K562 (cell line): ENCODE measurements at regions not wholly inside any gene's neighbourhood (a gene's known extent, or its start where the extent isn't known, plus 50 kb on each side); places are given as distances from the start of the nearest gene placed in this dataset.

Experiments used
- ATAC-seq: fragments of 200-7000 bp; cut with Tn5 transposase; 3 replicates; pipeline ENCODE4 v1.9.1; 2020; ENCODE audit warnings: moderate library complexity
- BruUV-seq: library from RNA; stranded (reverse); fragments of 400-500 nt; replicated peaks from 2 replicates; lab custom pipeline; 2021; lab: Mats Ljungman, UMichigan
- CTCF ChIA-PET: fragments of 300-600 bp; formaldehyde crosslinking; extraction: SDS; loops from one replicate; lab custom pipeline; 2021; ENCODE audit warnings: low intra/inter-chr PET ratio; lab: Yijun Ruan, JAX
- POLR2A ChIA-PET: fragments of 300-600, 350-650 bp; sonication (Branson Sonifier 250); formaldehyde crosslinking; extraction: SDS; loops from one replicate; lab custom pipeline; 2021; ENCODE audit warnings: antibody characterized with exemption, inconsistent platforms; lab: Yijun Ruan, JAX
- DNase-seq, 4 experiments: peaks; one replicate each; pipeline versions ENCODE4 v3.0.0 to v3.0.0-alpha.2; 2011 to 2018; ENCODE audit warnings: low spot score in 3 of 4, mixed read lengths in 3 of 4; ENCODE audit errors: extremely low read depth in 1 of 4
- FAIRE-seq: peaks from 2 replicates; lab custom pipeline; 2011; peaks lifted over from hg19 to GRCh38; lab: Jason Lieb, UNC
- H2AFZ ChIP-seq: 2 replicates; pipeline ENCODE4 v1.6.0; 2011; ENCODE audit warnings: low read depth, low read length, control low read depth, inconsistent platforms
- H3K27ac ChIP-seq: fragments of 200-600 bp; 3 replicates; pipeline ENCODE4 v1.8.0; 2011; ENCODE audit warnings: low read depth, mild to moderate bottlenecking, control low read depth, inconsistent platforms, low read length, moderate library complexity, mixed read lengths; ENCODE audit errors: extremely low read depth
- H3K27me3 ChIP-seq, 2 experiments: fragments of 300-600 bp in 1 of 2; 2 replicates in 1 of 2; 3 replicates in 1 of 2; pipeline versions ENCODE4 v1.6.0 to v1.8.0; 2011; ENCODE audit warnings: inconsistent platforms in 2 of 2, low read length in 2 of 2, mild to moderate bottlenecking in 1 of 2, mixed read lengths in 1 of 2, moderate library complexity in 1 of 2; ENCODE audit not compliant: control insufficient read depth in 2 of 2, insufficient read depth in 2 of 2
- H3K36me3 ChIP-seq: fragments of 300-600 bp; 3 replicates; pipeline ENCODE4 v1.8.0; 2011; ENCODE audit warnings: mild to moderate bottlenecking, low read length, inconsistent platforms; ENCODE audit not compliant: control insufficient read depth, insufficient read depth
- H3K4me1 ChIP-seq, 2 experiments: fragments of 200-600 bp in 1 of 2; replicated peaks in 1 of 2; 2 replicates in 1 of 2; 3 replicates in 1 of 2; pipeline versions ENCODE4 v1.5.1 to v1.8.0; 2011; ENCODE audit warnings: inconsistent platforms in 2 of 2, low read length in 2 of 2, mild to moderate bottlenecking in 1 of 2, mixed read lengths in 1 of 2, moderate library complexity in 1 of 2; ENCODE audit not compliant: control insufficient read depth in 2 of 2, insufficient read depth in 2 of 2
- H3K4me2 ChIP-seq: 2 replicates; pipeline ENCODE4 v1.6.1; 2011; ENCODE audit warnings: low read length, control low read depth, inconsistent platforms, mixed read lengths; ENCODE audit not compliant: insufficient read depth
- H3K4me3 ChIP-seq: fragments of 200-600 bp; sonication (generic), shearing (Covaris generic); 2 replicates; pipeline ENCODE4 v1.5.1; 2016; ENCODE audit warnings: control low read depth, inconsistent platforms
- H3K79me2 ChIP-seq: fragments of 200-600 bp; 3 replicates; pipeline ENCODE4 v1.8.0; 2011; ENCODE audit warnings: low read length, inconsistent platforms; ENCODE audit not compliant: control insufficient read depth, insufficient read depth
- H3K9ac ChIP-seq, 2 experiments: 2 replicates each; pipeline versions ENCODE4 v1.6.0 to v1.6.1; 2011; ENCODE audit warnings: low read depth in 2 of 2, low read length in 2 of 2, control low read depth in 1 of 2, inconsistent platforms in 1 of 2, mild to moderate bottlenecking in 1 of 2, mixed read lengths in 1 of 2; ENCODE audit not compliant: insufficient read depth in 1 of 2
- H3K9me1 ChIP-seq: one replicate; pipeline ENCODE4 v1.6.0; 2011; ENCODE audit warnings: inconsistent platforms, mild to moderate bottlenecking, low read length, moderate library complexity; ENCODE audit not compliant: control insufficient read depth, insufficient read depth
- H3K9me3 ChIP-seq: replicated peaks from 2 replicates; pipeline ENCODE4 v1.5.1; 2011; ENCODE audit warnings: low read depth, low read length, inconsistent platforms; ENCODE audit not compliant: control insufficient read depth, insufficient read depth
- H4K20me1 ChIP-seq: replicated peaks from 2 replicates; pipeline ENCODE4 v1.6.1; 2011; ENCODE audit warnings: low read length, inconsistent platforms, mixed read lengths; ENCODE audit not compliant: control insufficient read depth, insufficient read depth
- NONO ChIP-seq, 2 experiments: fragments of 200-400 bp in 1 of 2; fragments of 450-650 bp in 1 of 2; formaldehyde crosslinking in 1 of 2; IDR thresholded peaks; 2 replicates each; pipeline ENCODE4 v1.6.1; 2017; ENCODE audit warnings: low read depth in 2 of 2, mild to moderate bottlenecking in 2 of 2, moderate library complexity in 2 of 2, low read length in 1 of 2
- NRF1 ChIP-seq, 2 experiments: fragments of 450-650 bp; IDR thresholded peaks in 1 of 2; conservative IDR thresholded peaks in 1 of 2; 2 replicates each; pipeline ENCODE4 v1.6.1; 2014; ENCODE audit warnings: mild to moderate bottlenecking in 2 of 2
- RBM25 ChIP-seq: fragments of 200-400 bp; formaldehyde crosslinking; IDR thresholded peaks from 2 replicates; pipeline ENCODE4 v1.6.1; 2018; ENCODE audit warnings: low read length, low read depth, moderate library complexity; ENCODE audit not compliant: severe bottlenecking
- ZZZ3 ChIP-seq: fragments of 450-650 bp; IDR thresholded peaks from 2 replicates; pipeline ENCODE4 v1.6.1; 2016; ENCODE audit warnings: antibody characterized with exemption, mild to moderate bottlenecking, moderate library complexity
- WGBS: fragments of 100-300 bp; shearing (Covaris generic); methylation state at CpG from one replicate; pipeline ENCODE4 v1.1.6; 2016; ENCODE audit warnings: low coverage, mixed read lengths; ENCODE audit not compliant: insufficient coverage; ENCODE audit errors: missing lambda C conversion rate; 5-methylcytosine and 5-hydroxymethylcytosine counted together
- in situ Hi-C: fragments of 300-500 bp; cut with MboI; formaldehyde crosslinking; loops from 4 replicates; pipeline ENCODE4 v1.15.0; 2018; ENCODE audit warnings: inconsistent platforms, mixed read lengths
- intact Hi-C: fragments of 100-400 bp; cut with micrococcal nuclease; formaldehyde crosslinking; loops from 2 replicates; pipeline ENCODE4 v1.14.2; 2022
- TF ChIP-seq, protein P1 (sequence below): fragments of 250-450 bp; sonication (Bioruptor Pico); IDR thresholded peaks from 2 replicates; pipeline ENCODE4 v1.5.0; 2021
- TF ChIP-seq, protein P2 (sequence below): fragments of 450-650 bp; IDR thresholded peaks from 2 replicates; pipeline ENCODE4 v1.6.1; 2016; ENCODE audit warnings: mild to moderate bottlenecking
- TF ChIP-seq, protein P3 (sequence below): fragments of 450-650 bp; IDR thresholded peaks from one replicate; pipeline ENCODE4 v1.6.1; 2018; ENCODE audit warnings: mild to moderate bottlenecking, moderate library complexity; ENCODE audit not compliant: partially characterized antibody

- CTCF ChIA-PET = no interaction called here
- DNase-seq (no peak), ATAC-seq (no peak), FAIRE-seq (no peak)
- H4K20me1 ChIP-seq = no peaks in the 10 kb centered on the region
- intact Hi-C loops (no loop called here), in situ Hi-C loops (no loop called here)
- BruUV-seq = no TSS peak
- no peak overlapping the region for H3K4me3 ChIP-seq
- no peak overlapping the region for H3K4me2 ChIP-seq
- no peak overlapping the region for H3K9ac ChIP-seq
- WGBS = 0% methylated on average over 3 of the region's 3 CpGs
- no peaks in the 10 kb centered on the region for H3K36me3 ChIP-seq
- no peaks in the 10 kb centered on the region for H3K27me3 ChIP-seq
- H3K9me3 ChIP-seq = no peaks in the 10 kb centered on the region
- H3K27ac ChIP-seq = no peak overlapping the region
- H3K9me1 ChIP-seq = no peaks in the 10 kb centered on the region
- H2AFZ ChIP-seq = no peak overlapping the region
- no peaks in the 10 kb centered on the region for H3K4me1 ChIP-seq
- no peak for TF ChIP-seq NRF1 (conservative IDR thresholded peaks at IDR 0.05 in 1 of 2, IDR thresholded peaks at IDR 0.05 in 1 of 2)
- TF ChIP-seq, protein P1, sequence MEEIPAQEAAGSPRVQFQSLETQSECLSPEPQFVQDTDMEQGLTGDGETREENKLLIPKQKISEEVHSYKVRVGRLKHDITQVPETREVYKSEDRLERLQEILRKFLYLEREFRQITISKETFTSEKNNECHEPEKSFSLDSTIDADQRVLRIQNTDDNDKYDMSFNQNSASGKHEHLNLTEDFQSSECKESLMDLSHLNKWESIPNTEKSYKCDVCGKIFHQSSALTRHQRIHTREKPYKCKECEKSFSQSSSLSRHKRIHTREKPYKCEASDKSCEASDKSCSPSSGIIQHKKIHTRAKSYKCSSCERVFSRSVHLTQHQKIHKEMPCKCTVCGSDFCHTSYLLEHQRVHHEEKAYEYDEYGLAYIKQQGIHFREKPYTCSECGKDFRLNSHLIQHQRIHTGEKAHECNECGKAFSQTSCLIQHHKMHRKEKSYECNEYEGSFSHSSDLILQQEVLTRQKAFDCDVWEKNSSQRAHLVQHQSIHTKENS (CRISPR knock-in tag) = no peak
- TF ChIP-seq NONO (IDR thresholded peaks at IDR 0.05; ENCODE audit: low read depth in 2 of 2, low read length in 1 of 2) = no peak
- no peaks in the 10 kb centered on the region for H3K79me2 ChIP-seq
- POLR2A ChIA-PET = no interaction called here
Measured at GRCh38 chr4:17018013-17018412, 119.6 kb upstream of the LDB2 start.

- ChIA-PET POLR2A (interaction anchor here (0.6 to 0.7 kb wide), 2 partner anchors 23 to 409 kb away, joined by 3 to 4 read pairs; no protein-coding TSS in a partner anchor), CTCF (no interaction called here)
- 0% methylated on average over 4 of the region's 4 CpGs for WGBS
- Histone ChIP-seq H3K4me1 (no peaks in the 10 kb centered on the region), H3K9me1 (no peaks in the 10 kb centered on the region), H3K4me2 (no peak overlapping the region), H4K20me1 (no peaks in the 10 kb centered on the region), H3K27me3 (peaks cover 4 to 7% of the 10 kb centered on the region in 2 experiments; a peak in 2 of 5 replicates), H3K9me3 (no peaks in the 10 kb centered on the region), H3K79me2 (no peaks in the 10 kb centered on the region), H3K36me3 (no peaks in the 10 kb centered on the region), H3K9ac (no peak overlapping the region), H3K27ac (no peak overlapping the region), H3K4me3 (no peak overlapping the region), H2AFZ (no peak overlapping the region)
- ATAC-seq = no peak
- FAIRE-seq = no peak
- no TSS peak for BruUV-seq
- TF ChIP-seq, protein P2, sequence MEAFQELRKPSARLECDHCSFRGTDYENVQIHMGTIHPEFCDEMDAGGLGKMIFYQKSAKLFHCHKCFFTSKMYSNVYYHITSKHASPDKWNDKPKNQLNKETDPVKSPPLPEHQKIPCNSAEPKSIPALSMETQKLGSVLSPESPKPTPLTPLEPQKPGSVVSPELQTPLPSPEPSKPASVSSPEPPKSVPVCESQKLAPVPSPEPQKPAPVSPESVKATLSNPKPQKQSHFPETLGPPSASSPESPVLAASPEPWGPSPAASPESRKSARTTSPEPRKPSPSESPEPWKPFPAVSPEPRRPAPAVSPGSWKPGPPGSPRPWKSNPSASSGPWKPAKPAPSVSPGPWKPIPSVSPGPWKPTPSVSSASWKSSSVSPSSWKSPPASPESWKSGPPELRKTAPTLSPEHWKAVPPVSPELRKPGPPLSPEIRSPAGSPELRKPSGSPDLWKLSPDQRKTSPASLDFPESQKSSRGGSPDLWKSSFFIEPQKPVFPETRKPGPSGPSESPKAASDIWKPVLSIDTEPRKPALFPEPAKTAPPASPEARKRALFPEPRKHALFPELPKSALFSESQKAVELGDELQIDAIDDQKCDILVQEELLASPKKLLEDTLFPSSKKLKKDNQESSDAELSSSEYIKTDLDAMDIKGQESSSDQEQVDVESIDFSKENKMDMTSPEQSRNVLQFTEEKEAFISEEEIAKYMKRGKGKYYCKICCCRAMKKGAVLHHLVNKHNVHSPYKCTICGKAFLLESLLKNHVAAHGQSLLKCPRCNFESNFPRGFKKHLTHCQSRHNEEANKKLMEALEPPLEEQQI = no peak
- TF ChIP-seq RBM25 = peak; percentile 28
- TF ChIP-seq, protein P3, sequence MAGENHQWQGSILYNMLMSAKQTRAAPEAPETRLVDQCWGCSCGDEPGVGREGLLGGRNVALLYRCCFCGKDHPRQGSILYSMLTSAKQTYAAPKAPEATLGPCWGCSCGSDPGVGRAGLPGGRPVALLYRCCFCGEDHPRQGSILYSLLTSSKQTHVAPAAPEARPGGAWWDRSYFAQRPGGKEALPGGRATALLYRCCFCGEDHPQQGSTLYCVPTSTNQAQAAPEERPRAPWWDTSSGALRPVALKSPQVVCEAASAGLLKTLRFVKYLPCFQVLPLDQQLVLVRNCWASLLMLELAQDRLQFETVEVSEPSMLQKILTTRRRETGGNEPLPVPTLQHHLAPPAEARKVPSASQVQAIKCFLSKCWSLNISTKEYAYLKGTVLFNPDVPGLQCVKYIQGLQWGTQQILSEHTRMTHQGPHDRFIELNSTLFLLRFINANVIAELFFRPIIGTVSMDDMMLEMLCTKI = no peak
- TF ChIP-seq ZZZ3 = no peak
- no peak for DNase-seq
- in situ Hi-C loops (no loop called here), intact Hi-C loops (no loop called here)
Measured at GRCh38 chr4:17013382-17014006, 115.0 kb upstream of the LDB2 start.
